Heart left ventricle (tissue), 16 donors: ENCODE measurements at regions not wholly inside any gene's neighbourhood (a gene's known extent, or its start where the extent isn't known, plus 50 kb on each side); places are given as distances from the start of the nearest gene placed in this dataset.

Source experiments
- ATAC-seq, 4 donors: fragments of 200-7000 bp; cut with Tn5 transposase; one replicate each; pipeline ENCODE4 v1.9.1; 2020 to 2022; ENCODE audit warnings: moderate library complexity in 4 of 4, mild to moderate bottlenecking in 3 of 4, moderate number of reproducible peaks in 1 of 4
- DNase-seq, 5 donors: peaks; one replicate each; pipeline ENCODE4 v3.0.0-alpha.2; 2020
- H3K27ac ChIP-seq, 12 donors: fragments of 200-600 bp; sonication (generic) in 4 of 12; one replicate each; pipeline versions ENCODE4 v1.5.0 to v1.8.0; 2016 to 2022; ENCODE audit warnings: mild to moderate bottlenecking in 2 of 12
- H3K27me3 ChIP-seq, 9 donors: fragments of 200-600 bp; sonication (generic) in 2 of 9; one replicate each; pipeline versions ENCODE4 v1.5.1 to v1.8.0; 2016 to 2022; ENCODE audit warnings: mild to moderate bottlenecking in 3 of 9
- H3K36me3 ChIP-seq, 9 donors: fragments of 200-600 bp; sonication (generic) in 2 of 9; one replicate each; pipeline versions ENCODE4 v1.5.0 to v1.8.0; 2018 to 2022; ENCODE audit warnings: mild to moderate bottlenecking in 2 of 9
- H3K4me1 ChIP-seq, 12 donors: fragments of 200-600 bp; sonication (generic) in 4 of 12; one replicate each; pipeline versions ENCODE4 v1.5.0 to v1.8.0; 2016 to 2022; ENCODE audit warnings: mild to moderate bottlenecking in 3 of 12
- H3K4me3 ChIP-seq, 12 donors: fragments of 200-600 bp; sonication (generic) in 4 of 12; one replicate each; pipeline versions ENCODE4 v1.5.0 to v1.8.0; 2017 to 2022; ENCODE audit warnings: mild to moderate bottlenecking in 9 of 12, moderate library complexity in 4 of 12
- H3K9me3 ChIP-seq, 12 donors: fragments of 200-600 bp; sonication (generic) in 4 of 12; one replicate each; pipeline versions ENCODE4 v1.5.0 to v1.8.0; 2016 to 2022; ENCODE audit warnings: mild to moderate bottlenecking in 1 of 12
- POLR2A ChIP-seq, 2 donors: fragments of 450-650 bp; IDR thresholded peaks; one replicate each; pipeline ENCODE4 v1.6.1; 2017; ENCODE audit warnings: antibody characterized with exemption in 2 of 2, mild to moderate bottlenecking in 2 of 2, moderate library complexity in 2 of 2
- WGBS, 4 donors: extraction: QIAGEN DNeasy Blood & Tissue Kit in 2 of 4; methylation state at CpG; one replicate each; pipeline versions ENCODE4 v1.1.5 to v1.1.7; 2013 to 2018; 5-methylcytosine and 5-hydroxymethylcytosine counted together
- intact Hi-C, 10 donors: fragments of 100-400 bp; cut with DNase I; formaldehyde crosslinking; loops; one replicate each; pipeline versions ENCODE4 v1.11.1 to v1.14.2; 2022
- TF ChIP-seq, protein P1 (sequence below), 12 donors: fragments of 200-600 bp; sonication (generic) in 4 of 12; IDR thresholded peaks; one replicate each; pipeline versions ENCODE4 v1.5.0 to v1.8.0; 2018 to 2022; ENCODE audit warnings: antibody characterized with exemption in 12 of 12, mild to moderate bottlenecking in 5 of 12
- donor health status: ischemic (EF 13 %, LVEDD 7.1; RV severe dilation, severe dysfunction).
- donor health status: healthy with polysubstance abuse.
- donor health status: DM: no; HTN: yes; CAD: no.
- donor health status: DM: no; HTN: no; CAD: no.
- donor health status: ischemic (EF 25% LVEDD 6.9; RV normal size, moderate dysfunction).
- donor health status: ischemic (EF 25% LVEDD 5.7; RV mildly dilated, moderate dysfunction).
- donor health status: healthy.
- donor health status: DM: yes; HTN: yes; CAD: no.
- donor health status: ischemic (EF 35%, LVEDD 5.7; RV mildly dilated, moderate dysfunction).
- donor health status: nonischemic (EF 11% LVEDD 7.7; RV severe dilation, severe dysfunction).
- donor health status: DM: yes; HTN: yes; CAD: no.
- donor health status: PGD.
- donor health status: ischemic (EF 29% LVEDD 5.4; RV normal size, mild dysfunction).
- donor health status: nonischemic (EF 23%, LVEDD 6.1; RV moderate dilation, normal function).

DNA sequence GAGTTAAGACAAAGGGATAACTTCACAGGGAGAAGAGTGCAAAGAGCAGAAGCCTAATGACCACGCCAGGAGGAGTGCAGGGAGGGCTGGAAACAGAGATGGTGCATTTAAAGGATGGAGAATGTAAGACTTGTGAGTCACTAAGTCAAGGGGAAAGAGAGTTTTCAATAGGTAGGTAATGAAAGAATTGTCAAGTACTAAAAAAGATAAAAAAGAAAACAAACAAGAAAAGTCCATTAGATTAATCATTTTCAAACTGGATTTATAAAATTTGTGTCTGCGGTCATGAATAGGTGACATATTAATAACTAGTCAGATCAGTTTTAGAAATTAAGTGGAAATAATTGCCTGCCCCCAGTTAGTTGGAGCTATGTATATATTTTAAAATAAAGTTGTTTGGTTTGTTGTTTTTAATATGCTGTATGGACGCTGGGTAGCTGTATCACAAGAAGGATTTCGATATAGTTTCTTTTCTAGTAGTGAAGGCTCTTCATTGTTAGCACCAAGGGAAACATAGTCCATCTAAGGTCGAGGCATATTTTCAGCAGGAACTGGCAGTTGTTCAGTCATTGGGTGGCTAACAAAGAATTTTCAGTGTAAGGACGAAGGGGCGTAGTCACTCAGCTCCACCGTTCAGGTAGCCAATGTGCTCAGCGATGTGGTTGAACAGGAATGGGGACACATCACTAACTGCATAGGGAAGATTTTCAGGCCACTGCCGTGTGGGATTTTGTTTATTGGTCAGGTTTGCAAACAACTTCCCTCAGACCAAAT is 203.0 kb downstream of the TGFB2 start:
- no peak for ATAC-seq

DNA sequence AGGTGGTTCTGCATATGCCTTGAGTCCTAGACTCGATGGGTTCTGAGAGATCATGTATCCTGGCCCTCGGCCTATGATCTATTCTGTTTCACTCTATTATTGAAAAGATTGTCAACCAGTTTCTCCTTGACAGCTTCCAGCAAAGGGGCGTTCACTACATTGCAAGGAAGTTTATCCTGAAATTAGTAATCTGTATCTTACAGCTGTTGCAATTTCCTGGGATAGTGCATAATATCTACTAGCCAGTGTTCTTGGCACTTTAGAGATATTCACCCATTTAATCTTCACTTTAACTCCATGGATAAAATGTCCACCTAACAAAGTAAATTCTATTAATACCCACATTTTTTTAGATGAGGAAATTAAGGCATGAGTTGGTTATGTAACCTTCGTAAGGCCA is 203.6 kb downstream of the TGFB2 start:
- 62 to 77% (median 65%) methylated on average over 4 of the region's 4 CpGs for WGBS, 4 donors
- ATAC-seq (peak in 2 of 4 donors; percentile 28 to 32), DNase-seq (no peak)
- no peaks in the 10 kb centered on the region for H3K36me3 ChIP-seq
- H3K4me3 ChIP-seq: no peak overlapping the region
- no peak for TF ChIP-seq POLR2A (IDR thresholded peaks at IDR 0.05)
- TF ChIP-seq, protein P1, sequence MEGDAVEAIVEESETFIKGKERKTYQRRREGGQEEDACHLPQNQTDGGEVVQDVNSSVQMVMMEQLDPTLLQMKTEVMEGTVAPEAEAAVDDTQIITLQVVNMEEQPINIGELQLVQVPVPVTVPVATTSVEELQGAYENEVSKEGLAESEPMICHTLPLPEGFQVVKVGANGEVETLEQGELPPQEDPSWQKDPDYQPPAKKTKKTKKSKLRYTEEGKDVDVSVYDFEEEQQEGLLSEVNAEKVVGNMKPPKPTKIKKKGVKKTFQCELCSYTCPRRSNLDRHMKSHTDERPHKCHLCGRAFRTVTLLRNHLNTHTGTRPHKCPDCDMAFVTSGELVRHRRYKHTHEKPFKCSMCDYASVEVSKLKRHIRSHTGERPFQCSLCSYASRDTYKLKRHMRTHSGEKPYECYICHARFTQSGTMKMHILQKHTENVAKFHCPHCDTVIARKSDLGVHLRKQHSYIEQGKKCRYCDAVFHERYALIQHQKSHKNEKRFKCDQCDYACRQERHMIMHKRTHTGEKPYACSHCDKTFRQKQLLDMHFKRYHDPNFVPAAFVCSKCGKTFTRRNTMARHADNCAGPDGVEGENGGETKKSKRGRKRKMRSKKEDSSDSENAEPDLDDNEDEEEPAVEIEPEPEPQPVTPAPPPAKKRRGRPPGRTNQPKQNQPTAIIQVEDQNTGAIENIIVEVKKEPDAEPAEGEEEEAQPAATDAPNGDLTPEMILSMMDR (IDR thresholded peaks at IDR 0.05): no peak
- no peak overlapping the region for H3K27ac ChIP-seq
- no peaks in the 10 kb centered on the region for H3K27me3 ChIP-seq
- H3K4me1 ChIP-seq: no peaks in the 10 kb centered on the region
- intact Hi-C loops: loop anchor here in 1 of 10 donors (5.0 kb wide), 1 partner anchor 201 kb away; the partner anchor contains the start of gene TGFB2
- no peaks in the 10 kb centered on the region for H3K9me3 ChIP-seq

More for the DNA sequence above, 203.0 kb downstream of the TGFB2 start:
- Histone ChIP-seq H3K27me3 (no peaks in the 10 kb centered on the region), H3K27ac (no peak overlapping the region), H3K36me3 (no peaks in the 10 kb centered on the region), H3K4me3 (no peak overlapping the region), H3K4me1 (no peaks in the 10 kb centered on the region), H3K9me3 (no peaks in the 10 kb centered on the region)
- 72 to 86% (median 78%) methylated on average over 9 to 10 of the region's 10 CpGs for WGBS, 4 donors
- no peak for DNase-seq
- intact Hi-C loops: loop anchor here in 1 of 10 donors (5.0 kb wide), 1 partner anchor 201 kb away; the partner anchor contains the start of gene TGFB2
- TF ChIP-seq, protein P1 (IDR thresholded peaks at IDR 0.05): no peak
- no peak for TF ChIP-seq POLR2A (IDR thresholded peaks at IDR 0.05)

DNA sequence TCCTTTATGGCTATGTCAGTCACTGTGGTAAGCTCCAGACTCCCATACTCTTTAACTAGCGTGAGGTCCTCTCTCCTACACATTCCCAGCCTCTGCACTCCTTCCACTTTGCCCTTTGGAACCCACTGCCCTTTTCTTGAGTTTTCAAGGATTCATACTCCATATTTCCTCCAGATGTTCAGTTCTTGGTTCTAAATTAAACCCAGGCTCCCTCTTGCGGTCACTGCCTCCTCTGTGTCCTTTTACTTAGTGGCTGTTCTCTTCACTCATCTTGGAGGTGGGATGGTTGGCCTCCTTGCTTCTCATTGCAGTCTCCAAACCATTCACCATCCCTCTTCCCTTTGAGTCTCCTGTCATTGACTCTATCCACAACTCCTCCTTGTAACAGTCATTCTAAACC is 208.1 kb downstream of the TGFB2 start:
- intact Hi-C loops: no loop called here
- 92 to 96% (median 94%) methylated on average over 2 of the region's 2 CpGs for WGBS, 4 donors

DNA sequence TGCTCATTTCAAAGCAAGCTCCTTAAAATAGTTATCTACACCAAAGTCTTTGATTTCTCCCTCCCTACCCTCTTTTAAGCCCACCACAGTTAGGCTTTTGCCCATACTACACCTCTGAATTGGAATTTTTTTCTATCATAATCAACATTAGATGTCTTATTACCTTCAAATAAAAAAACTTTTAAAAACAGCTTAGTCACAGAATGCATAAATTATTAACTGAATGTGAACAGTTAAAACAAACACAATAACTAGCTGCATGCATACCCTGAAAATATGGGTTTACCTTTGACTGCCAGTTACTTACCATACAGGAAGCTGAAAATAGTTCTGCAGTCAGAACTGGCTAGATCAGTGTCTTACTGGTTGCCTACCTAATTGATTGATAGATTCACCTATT is 210.9 kb downstream of the TGFB2 start:
- no peaks in the 10 kb centered on the region for H3K36me3 ChIP-seq
- H3K4me3 ChIP-seq: no peak overlapping the region
- H3K4me1 ChIP-seq: peaks cover 0 to 11% (median 4%) of the 10 kb centered on the region in 12 donors
- DNase-seq: no peak
- peaks cover 0 to 4% (median 0%) of the 10 kb centered on the region in 12 donors for H3K9me3 ChIP-seq
- no peak overlapping the region for H3K27ac ChIP-seq
- no peaks in the 10 kb centered on the region for H3K27me3 ChIP-seq
- TF ChIP-seq, protein P1 (IDR thresholded peaks at IDR 0.05): no peak
- TF ChIP-seq POLR2A (IDR thresholded peaks at IDR 0.05): no peak
- no peak for ATAC-seq
- intact Hi-C loops: no loop called here

More for the DNA sequence above, 208.1 kb downstream of the TGFB2 start:
- DNase-seq (no peak), ATAC-seq (no peak)
- peaks cover 0 to 4% (median 0%) of the 10 kb centered on the region in 12 donors for H3K9me3 ChIP-seq
- no peak overlapping the region for H3K4me3 ChIP-seq
- H3K36me3 ChIP-seq: no peaks in the 10 kb centered on the region
- no peaks in the 10 kb centered on the region for H3K27me3 ChIP-seq
- TF ChIP-seq, protein P1 (IDR thresholded peaks at IDR 0.05): no peak
- no peak for TF ChIP-seq POLR2A (IDR thresholded peaks at IDR 0.05)
- peaks cover 0 to 7% (median 4%) of the 10 kb centered on the region in 12 donors for H3K4me1 ChIP-seq
- no peak overlapping the region for H3K27ac ChIP-seq
